ENCODE measurements at regions not wholly inside any gene's neighbourhood (a gene's known extent, or its start where the extent isn't known, plus 50 kb on each side); places are given as distances from the start of the nearest gene placed in this dataset.

- H3K36me3 ChIP-seq: no peaks in the 10 kb centered on the region
- 96 to 97% methylated on average over 14 of the region's 14 CpGs for WGBS, 2 donors
- peaks cover 9 to 11% of the 10 kb centered on the region in 2 donors for H3K4me1 ChIP-seq
- no peak for DNase-seq
- H3K27me3 ChIP-seq: no peaks in the 10 kb centered on the region
- no peak overlapping the region for H3K4me3 ChIP-seq (replicated peaks in 1 of 3)
- no peaks in the 10 kb centered on the region for H3K9me3 ChIP-seq
- TF ChIP-seq POLR2A (IDR thresholded peaks at IDR 0.05) (no peak), CTCF (IDR thresholded peaks at IDR 0.05) (no peak)
- intact Hi-C loops (cut with DNase I): no loop called here
- H3K27ac ChIP-seq: peak overlapping the region in 1 of 3 donors; percentile 15
These were observed 491.2 kb downstream of the PYDC2 start for GRCh38 chr3:191952186-191952585.

GRCh38 chr3:191952609-191953008 lies 491.6 kb downstream of the PYDC2 start:
- no peak overlapping the region for H3K4me3 ChIP-seq (replicated peaks in 1 of 3)
- no peak for DNase-seq
- no peaks in the 10 kb centered on the region for H3K36me3 ChIP-seq
- 96 to 98% methylated on average over 20 of the region's 21 CpGs for whole genome bisulfite sequencing, 2 donors
- no peaks in the 10 kb centered on the region for H3K9me3 ChIP-seq
- H3K27me3 ChIP-seq: no peaks in the 10 kb centered on the region
- TF ChIP-seq CTCF (IDR thresholded peaks at IDR 0.05): no peak
- TF ChIP-seq POLR2A (IDR thresholded peaks at IDR 0.05): no peak
- no peak overlapping the region for H3K27ac ChIP-seq
- intact Hi-C loops (cut with DNase I): no loop called here
- peaks cover 12 to 16% of the 10 kb centered on the region in 2 donors for H3K4me1 ChIP-seq

- TF ChIP-seq POLR2A (IDR thresholded peaks at IDR 0.05) (no peak), CTCF (IDR thresholded peaks at IDR 0.05) (no peak)
- H3K9me3 ChIP-seq: no peaks in the 10 kb centered on the region
- no peaks in the 10 kb centered on the region for H3K27me3 ChIP-seq
- no peaks in the 10 kb centered on the region for H3K36me3 ChIP-seq
- peak overlapping the region; percentile 39 to 83 (median 46) for H3K27ac ChIP-seq
- 66 to 70% methylated on average over 3 of the region's 3 CpGs for WGBS, 2 donors
- H3K4me3 ChIP-seq (replicated peaks in 1 of 3): no peak overlapping the region
- H3K4me1 ChIP-seq: peaks cover 39 to 41% of the 10 kb centered on the region in 2 donors
- intact Hi-C loops (cut with DNase I): no loop called here
- no peak for DNase-seq
These were observed 498.2 kb downstream of the PYDC2 start for GRCh38 chr3:191958980-191959671.

- TF ChIP-seq POLR2A (IDR thresholded peaks at IDR 0.05): no peak
- Histone ChIP-seq H3K4me1 (peaks cover 39 to 41% of the 10 kb centered on the region in 2 donors), H3K36me3 (no peaks in the 10 kb centered on the region), H3K9me3 (no peaks in the 10 kb centered on the region), H3K27ac (peak overlapping the region; percentile 39 to 83 (median 46)), H3K4me3 (replicated peaks in 1 of 3) (no peak overlapping the region), H3K27me3 (no peaks in the 10 kb centered on the region)
- DNase-seq: no peak
- WGBS, 2 donors: 31 to 32% methylated on average over 4 of the region's 4 CpGs
- intact Hi-C loops (cut with DNase I): no loop called here
These were observed 499.0 kb downstream of the PYDC2 start for GRCh38 chr3:191959876-191960413.

- no peaks in the 10 kb centered on the region for H3K27me3 ChIP-seq
- H3K4me1 ChIP-seq: peaks cover 38 to 39% of the 10 kb centered on the region in 2 donors
- DNase-seq: no peak
- H3K9me3 ChIP-seq: no peaks in the 10 kb centered on the region
- TF ChIP-seq CTCF (IDR thresholded peaks at IDR 0.05) (no peak), POLR2A (IDR thresholded peaks at IDR 0.05) (no peak)
- H3K27ac ChIP-seq: peak overlapping the region in 2 of 3 donors; percentile 46 to 83
- H3K36me3 ChIP-seq: no peaks in the 10 kb centered on the region
- no peak overlapping the region for H3K4me3 ChIP-seq (replicated peaks in 1 of 3)
- WGBS, 2 donors: 52 to 53% methylated on average over 5 of the region's 5 CpGs
- intact Hi-C loops (cut with DNase I): no loop called here
These were observed 500.1 kb downstream of the PYDC2 start for GRCh38 chr3:191961022-191961421.
